ENCODE measurements at regions not wholly inside any gene's neighbourhood (a gene's known extent, or its start where the extent isn't known, plus 50 kb on each side); places are given as distances from the start of the nearest gene placed in this dataset.

GRCh38 chr10:55551603-55552002 lies 750.6 kb upstream of the PCDH15 start:
- H3K4me2 ChIP-seq (ENCODE audit: low read length), result no peak overlapping the region
- H3K79me2 ChIP-seq (replicated peaks; ENCODE audit: insufficient read depth, low read length), result no peaks in the 10 kb centered on the region
- no peak overlapping the region for H3K4me3 ChIP-seq (ENCODE audit: low read length)
- no peaks in the 10 kb centered on the region for H3K9me3 ChIP-seq (ENCODE audit: low read length)
- no peak for TF ChIP-seq TAF1 (IDR thresholded peaks at IDR 0.05; ENCODE audit: low read depth)
- TF ChIP-seq EZH2 (IDR thresholded peaks at IDR 0.05; ENCODE audit: borderline replicate concordance, insufficient read depth, low read length, poor library complexity, severe bottlenecking), result no peak
- TF ChIP-seq, protein P1, sequence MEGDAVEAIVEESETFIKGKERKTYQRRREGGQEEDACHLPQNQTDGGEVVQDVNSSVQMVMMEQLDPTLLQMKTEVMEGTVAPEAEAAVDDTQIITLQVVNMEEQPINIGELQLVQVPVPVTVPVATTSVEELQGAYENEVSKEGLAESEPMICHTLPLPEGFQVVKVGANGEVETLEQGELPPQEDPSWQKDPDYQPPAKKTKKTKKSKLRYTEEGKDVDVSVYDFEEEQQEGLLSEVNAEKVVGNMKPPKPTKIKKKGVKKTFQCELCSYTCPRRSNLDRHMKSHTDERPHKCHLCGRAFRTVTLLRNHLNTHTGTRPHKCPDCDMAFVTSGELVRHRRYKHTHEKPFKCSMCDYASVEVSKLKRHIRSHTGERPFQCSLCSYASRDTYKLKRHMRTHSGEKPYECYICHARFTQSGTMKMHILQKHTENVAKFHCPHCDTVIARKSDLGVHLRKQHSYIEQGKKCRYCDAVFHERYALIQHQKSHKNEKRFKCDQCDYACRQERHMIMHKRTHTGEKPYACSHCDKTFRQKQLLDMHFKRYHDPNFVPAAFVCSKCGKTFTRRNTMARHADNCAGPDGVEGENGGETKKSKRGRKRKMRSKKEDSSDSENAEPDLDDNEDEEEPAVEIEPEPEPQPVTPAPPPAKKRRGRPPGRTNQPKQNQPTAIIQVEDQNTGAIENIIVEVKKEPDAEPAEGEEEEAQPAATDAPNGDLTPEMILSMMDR (IDR thresholded peaks at IDR 0.05; ENCODE audit: poor library complexity, severe bottlenecking), result no peak
- TF ChIP-seq SMC3 (conservative IDR thresholded peaks at IDR 0.05; ENCODE audit: poor library complexity), result no peak
- no peak for TF ChIP-seq REST (IDR thresholded peaks at IDR 0.05; ENCODE audit: borderline replicate concordance)
- TF ChIP-seq MXI1 (conservative IDR thresholded peaks at IDR 0.05; ENCODE audit: poor library complexity, severe bottlenecking), result no peak
- no peak for TF ChIP-seq EP300 (conservative IDR thresholded peaks at IDR 0.05; ENCODE audit: poor library complexity, severe bottlenecking)
- H3K9ac ChIP-seq (ENCODE audit: low read length), result no peak overlapping the region
- H3K27ac ChIP-seq (ENCODE audit: low read length), result no peak overlapping the region
- H3K36me3 ChIP-seq (ENCODE audit: insufficient read depth, low read length), result no peaks in the 10 kb centered on the region
- no peaks in the 10 kb centered on the region for H3F3A ChIP-seq (ENCODE audit: insufficient read depth, low read length, poor library complexity, severe bottlenecking)
- no peak overlapping the region for H2AFZ ChIP-seq (ENCODE audit: low read depth, low read length)
- no peaks in the 10 kb centered on the region for H4K20me1 ChIP-seq (ENCODE audit: insufficient read depth)
- no peaks in the 10 kb centered on the region for H3K9me2 ChIP-seq (ENCODE audit: insufficient read depth, low read length)
- no peaks in the 10 kb centered on the region for H3K27me3 ChIP-seq (ENCODE audit: insufficient read depth, low read depth, low read length)

GRCh38 chr10:55550236-55550635 lies 749.2 kb upstream of the PCDH15 start:
- H4K20me1 ChIP-seq (ENCODE audit: insufficient read depth), result no peaks in the 10 kb centered on the region
- H3K4me2 ChIP-seq (ENCODE audit: low read length), result no peak overlapping the region

More at GRCh38 chr10:55550236-55550635, 749.2 kb upstream of the PCDH15 start:
- Histone ChIP-seq H3F3A (ENCODE audit: insufficient read depth, low read length, poor library complexity, severe bottlenecking) (no peaks in the 10 kb centered on the region), H3K36me3 (ENCODE audit: insufficient read depth, low read length) (no peaks in the 10 kb centered on the region), H3K27me3 (ENCODE audit: insufficient read depth, low read depth, low read length) (no peaks in the 10 kb centered on the region), H3K27ac (ENCODE audit: low read length) (no peak overlapping the region), H3K9me2 (ENCODE audit: insufficient read depth, low read length) (no peaks in the 10 kb centered on the region), H3K9me3 (ENCODE audit: low read length) (no peaks in the 10 kb centered on the region), H3K9ac (ENCODE audit: low read length) (no peak overlapping the region), H2AFZ (ENCODE audit: low read depth, low read length) (no peak overlapping the region), H3K4me3 (ENCODE audit: low read length) (no peak overlapping the region), H3K79me2 (replicated peaks; ENCODE audit: insufficient read depth, low read length) (no peaks in the 10 kb centered on the region)
- no peak for TF ChIP-seq POLR2AphosphoS5 (IDR thresholded peaks at IDR 0.05)
- TF ChIP-seq, protein P1 (IDR thresholded peaks at IDR 0.05; ENCODE audit: poor library complexity, severe bottlenecking), result no peak
- TF ChIP-seq REST (IDR thresholded peaks at IDR 0.05; ENCODE audit: borderline replicate concordance), result no peak
- no peak for TF ChIP-seq MXI1 (conservative IDR thresholded peaks at IDR 0.05; ENCODE audit: poor library complexity, severe bottlenecking)
- TF ChIP-seq EZH2 (IDR thresholded peaks at IDR 0.05; ENCODE audit: borderline replicate concordance, insufficient read depth, low read length, poor library complexity, severe bottlenecking), result no peak
- no peak for TF ChIP-seq RAD21 (conservative IDR thresholded peaks at IDR 0.05)
- TF ChIP-seq SMC3 (conservative IDR thresholded peaks at IDR 0.05; ENCODE audit: poor library complexity), result no peak
- no peak for TF ChIP-seq EP300 (conservative IDR thresholded peaks at IDR 0.05; ENCODE audit: poor library complexity, severe bottlenecking)
- no peak for TF ChIP-seq TAF1 (IDR thresholded peaks at IDR 0.05; ENCODE audit: low read depth)

Measured in neural cell (in vitro differentiated cells).